Gastrocnemius medialis (tissue), 4 donors: ENCODE measurements at regions not wholly inside any gene's neighbourhood (a gene's known extent, or its start where the extent isn't known, plus 50 kb on each side); places are given as distances from the start of the nearest gene placed in this dataset.

Experiments
- CTCF ChIP-seq, 5 experiments: fragments of 450-650 bp in 3 of 5; fragments of 200-600 bp in 2 of 5; sonication (generic) in 2 of 5; IDR thresholded peaks in 4 of 5; conservative IDR thresholded peaks in 1 of 5; 1 replicate in 4 of 5; 2 replicates in 1 of 5; pipeline ENCODE4 v1.5.1; 2016 to 2019; ENCODE audit warnings: antibody characterized with exemption in 5 of 5, mild to moderate bottlenecking in 3 of 5, moderate library complexity in 3 of 5
- POLR2A ChIP-seq, 2 donors: fragments of 450-650 bp; IDR thresholded peaks; one replicate each; pipeline ENCODE4 v1.6.1; 2017; ENCODE audit warnings: antibody characterized with exemption in 2 of 2, mild to moderate bottlenecking in 2 of 2, moderate library complexity in 2 of 2

GRCh38 chr2:226216575-226216974 is 583.0 kb downstream of the IRS1 start:
- no peak for TF ChIP-seq CTCF (IDR thresholded peaks at IDR 0.05 in 4 of 5, conservative IDR thresholded peaks at IDR 0.05 in 1 of 5)
- TF ChIP-seq POLR2A (IDR thresholded peaks at IDR 0.05), result no peak
